ENCODE measurements at regions not wholly inside any gene's neighbourhood (a gene's known extent, or its start where the extent isn't known, plus 50 kb on each side); places are given as distances from the start of the nearest gene placed in this dataset.

GRCh38 chr4:13160920-13161319 is 323.2 kb downstream of the RAB28 start:
- Histone ChIP-seq H3K9me3 (ENCODE audit: control insufficient read depth, low read depth, low read length) (no peaks in the 10 kb centered on the region), H3K9ac (ENCODE audit: low read length) (no peak overlapping the region), H3K27ac (ENCODE audit: low read length) (no peak overlapping the region), H3K36me3 (ENCODE audit: control insufficient read depth, low read depth, low read length) (no peaks in the 10 kb centered on the region), H3K4me1 (ENCODE audit: control insufficient read depth, low read depth, low read length) (no peaks in the 10 kb centered on the region), H3K27me3 (ENCODE audit: control insufficient read depth, insufficient read depth, low read length) (no peaks in the 10 kb centered on the region), H3K4me3 (ENCODE audit: low read length) (no peak overlapping the region)

DNA sequence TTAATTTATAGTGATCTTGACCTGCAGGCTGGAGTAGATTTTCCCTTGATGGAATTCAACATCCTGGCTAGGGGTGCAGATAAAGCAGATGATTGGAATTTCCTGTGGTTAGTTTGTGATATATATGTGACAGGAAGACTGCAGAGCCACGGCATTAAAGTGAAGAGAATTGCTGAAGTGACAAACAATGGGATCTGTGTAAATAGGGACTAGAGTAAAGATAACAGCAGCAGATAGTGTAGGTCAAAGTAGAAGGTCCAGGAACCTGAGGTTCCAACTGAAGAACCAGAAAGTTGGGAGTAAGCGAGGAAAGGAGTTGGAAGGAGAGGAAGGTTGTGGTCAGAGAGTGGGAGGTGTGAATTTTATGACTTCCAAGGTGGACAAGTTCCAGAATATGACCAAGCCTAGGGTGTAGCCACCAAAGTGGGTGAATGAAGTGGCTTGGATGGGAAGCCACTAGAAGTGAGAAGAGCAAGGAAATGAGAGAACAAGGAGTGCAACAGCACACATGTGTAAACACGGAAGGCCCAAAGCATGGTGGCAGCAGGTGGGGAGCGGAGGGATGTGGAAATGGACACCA is 325.0 kb downstream of the RAB28 start:
- Histone ChIP-seq H3K27ac (ENCODE audit: low read length) (no peak overlapping the region), H3K27me3 (ENCODE audit: control insufficient read depth, insufficient read depth, low read length) (no peaks in the 10 kb centered on the region), H3K4me1 (ENCODE audit: control insufficient read depth, low read depth, low read length) (no peaks in the 10 kb centered on the region), H3K36me3 (ENCODE audit: control insufficient read depth, low read depth, low read length) (no peaks in the 10 kb centered on the region), H3K9me3 (ENCODE audit: control insufficient read depth, low read depth, low read length) (no peaks in the 10 kb centered on the region), H3K4me3 (ENCODE audit: low read length) (no peak overlapping the region), H3K9ac (ENCODE audit: low read length) (no peak overlapping the region)

DNA sequence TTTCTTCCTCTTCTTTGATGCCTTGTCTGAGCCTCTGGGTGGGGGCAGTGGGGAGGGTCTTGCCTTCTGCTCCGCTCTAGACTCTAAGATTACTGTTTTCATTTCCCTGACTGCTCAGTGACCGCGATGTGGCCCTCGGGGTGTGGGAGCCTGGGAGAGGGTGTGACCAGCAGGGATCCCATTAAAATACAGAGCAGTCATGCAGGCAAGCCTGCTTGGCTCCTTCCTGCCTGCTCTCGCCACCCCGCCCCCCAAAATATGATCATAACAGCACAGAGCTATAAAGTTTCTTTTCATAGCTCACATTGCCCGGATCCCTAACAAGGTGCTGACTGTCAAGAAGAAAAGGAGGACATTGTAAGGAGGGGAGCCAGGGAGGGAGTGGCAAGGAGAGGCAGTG is 332.9 kb downstream of the RAB28 start:
- H3K9me3 ChIP-seq (ENCODE audit: control insufficient read depth, low read depth, low read length), result no peaks in the 10 kb centered on the region
- no peak overlapping the region for H3K9ac ChIP-seq (ENCODE audit: low read length)
- H3K4me1 ChIP-seq (ENCODE audit: control insufficient read depth, low read depth, low read length), result no peaks in the 10 kb centered on the region
- no peak overlapping the region for H3K27ac ChIP-seq (ENCODE audit: low read length)
- H3K36me3 ChIP-seq (ENCODE audit: control insufficient read depth, low read depth, low read length), result no peaks in the 10 kb centered on the region
- H3K27me3 ChIP-seq (ENCODE audit: control insufficient read depth, insufficient read depth, low read length), result no peaks in the 10 kb centered on the region
- H3K4me3 ChIP-seq (ENCODE audit: low read length), result no peak overlapping the region

DNA sequence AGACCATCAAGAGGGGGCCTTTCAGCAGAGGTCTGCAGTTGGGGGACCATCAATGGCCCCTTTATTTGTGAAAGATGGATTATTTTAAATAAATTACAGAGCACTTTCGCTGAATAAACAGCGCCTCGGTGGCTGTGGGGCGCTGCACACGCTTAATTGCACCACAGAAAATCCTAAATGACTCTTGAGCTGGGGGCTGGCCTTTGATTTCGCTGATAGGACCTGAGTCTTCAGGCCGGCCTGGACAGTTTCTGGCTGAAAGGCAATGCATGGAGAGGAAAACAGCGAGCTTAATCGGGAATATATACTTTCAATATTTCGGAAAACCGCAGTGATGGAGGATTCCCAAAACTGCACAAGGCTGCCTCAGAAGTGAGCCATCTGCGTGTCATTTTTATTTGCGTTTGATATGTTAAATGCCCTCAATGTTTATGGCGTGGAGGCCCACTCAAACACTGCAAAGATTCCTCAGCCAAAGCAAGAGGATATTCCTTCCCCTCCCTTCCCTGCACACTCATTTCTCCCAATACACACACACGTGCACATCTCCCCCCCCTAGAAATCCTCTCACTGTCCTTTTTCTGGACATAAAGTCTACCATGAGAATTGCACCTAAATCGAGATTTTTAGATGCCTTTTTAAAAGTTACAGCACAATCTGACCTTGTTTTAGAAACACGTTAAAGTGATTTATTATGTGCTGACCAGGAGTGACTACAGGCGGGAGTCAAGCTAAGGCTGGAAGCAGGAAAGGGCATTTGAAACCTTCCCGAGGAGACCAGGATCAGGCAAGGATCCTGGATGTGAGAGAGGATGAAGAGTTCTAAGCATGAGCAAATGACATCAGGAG is 340.7 kb downstream of the RAB28 start:
- no peak overlapping the region for H3K4me3 ChIP-seq (ENCODE audit: low read length)
- no peak overlapping the region for H3K27ac ChIP-seq (ENCODE audit: low read length)
- no peaks in the 10 kb centered on the region for H3K4me1 ChIP-seq (ENCODE audit: control insufficient read depth, low read depth, low read length)
- H3K27me3 ChIP-seq (ENCODE audit: control insufficient read depth, insufficient read depth, low read length), result no peaks in the 10 kb centered on the region
- no peaks in the 10 kb centered on the region for H3K36me3 ChIP-seq (ENCODE audit: control insufficient read depth, low read depth, low read length)
- H3K9ac ChIP-seq (ENCODE audit: low read length), result no peak overlapping the region
- H3K9me3 ChIP-seq (ENCODE audit: control insufficient read depth, low read depth, low read length), result no peaks in the 10 kb centered on the region

DNA sequence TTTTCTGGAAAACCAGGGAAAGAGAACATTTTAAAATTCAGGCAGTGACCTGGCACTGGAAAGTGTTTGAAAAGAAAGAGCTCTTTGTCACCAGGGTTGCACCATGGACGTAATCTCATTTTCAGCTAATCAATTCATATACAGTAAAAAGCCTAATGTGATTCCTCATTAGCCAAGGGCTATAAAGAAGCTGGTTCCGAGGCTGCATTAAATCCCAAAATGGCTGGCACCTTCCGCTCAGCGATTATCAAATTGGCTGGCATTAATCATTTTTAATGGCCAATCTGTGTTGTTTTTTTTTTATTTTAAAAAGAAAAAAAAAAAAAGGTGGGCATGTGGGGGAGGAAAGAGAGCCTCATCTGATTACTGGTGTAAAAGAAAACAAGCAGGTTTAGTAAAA is 341.4 kb downstream of the RAB28 start:
- Histone ChIP-seq H3K36me3 (ENCODE audit: control insufficient read depth, low read depth, low read length) (no peaks in the 10 kb centered on the region), H3K9ac (ENCODE audit: low read length) (no peak overlapping the region), H3K4me3 (ENCODE audit: low read length) (no peak overlapping the region), H3K27ac (ENCODE audit: low read length) (no peak overlapping the region), H3K9me3 (ENCODE audit: control insufficient read depth, low read depth, low read length) (no peaks in the 10 kb centered on the region), H3K4me1 (ENCODE audit: control insufficient read depth, low read depth, low read length) (no peaks in the 10 kb centered on the region), H3K27me3 (ENCODE audit: control insufficient read depth, insufficient read depth, low read length) (no peaks in the 10 kb centered on the region)

- no peaks in the 10 kb centered on the region for H3K4me1 ChIP-seq (ENCODE audit: control insufficient read depth, low read depth, low read length)
- H3K27ac ChIP-seq (ENCODE audit: low read length), result no peak overlapping the region
- H3K9ac ChIP-seq (ENCODE audit: low read length), result no peak overlapping the region
- H3K36me3 ChIP-seq (ENCODE audit: control insufficient read depth, low read depth, low read length), result no peaks in the 10 kb centered on the region
- no peaks in the 10 kb centered on the region for H3K9me3 ChIP-seq (ENCODE audit: control insufficient read depth, low read depth, low read length)
- H3K4me3 ChIP-seq (ENCODE audit: low read length), result no peak overlapping the region
- no peaks in the 10 kb centered on the region for H3K27me3 ChIP-seq (ENCODE audit: control insufficient read depth, insufficient read depth, low read length)
Measured at GRCh38 chr4:13142191-13142590, 341.9 kb downstream of the RAB28 start.

GRCh38 chr4:13137390-13137789 is 346.8 kb downstream of the RAB28 start:
- Histone ChIP-seq H3K27ac (ENCODE audit: low read length) (no peak overlapping the region), H3K4me3 (ENCODE audit: low read length) (no peak overlapping the region), H3K9ac (ENCODE audit: low read length) (no peak overlapping the region), H3K9me3 (ENCODE audit: control insufficient read depth, low read depth, low read length) (no peaks in the 10 kb centered on the region), H3K27me3 (ENCODE audit: control insufficient read depth, insufficient read depth, low read length) (no peaks in the 10 kb centered on the region), H3K4me1 (ENCODE audit: control insufficient read depth, low read depth, low read length) (no peaks in the 10 kb centered on the region), H3K36me3 (ENCODE audit: control insufficient read depth, low read depth, low read length) (no peaks in the 10 kb centered on the region)

- no peaks in the 10 kb centered on the region for H3K4me1 ChIP-seq (ENCODE audit: control insufficient read depth, low read depth, low read length)
- no peak overlapping the region for H3K27ac ChIP-seq (ENCODE audit: low read length)
- H3K27me3 ChIP-seq (ENCODE audit: control insufficient read depth, insufficient read depth, low read length), result no peaks in the 10 kb centered on the region
- H3K4me3 ChIP-seq (ENCODE audit: low read length), result no peak overlapping the region
- no peaks in the 10 kb centered on the region for H3K9me3 ChIP-seq (ENCODE audit: control insufficient read depth, low read depth, low read length)
- H3K36me3 ChIP-seq (ENCODE audit: control insufficient read depth, low read depth, low read length), result no peaks in the 10 kb centered on the region
- no peak overlapping the region for H3K9ac ChIP-seq (ENCODE audit: low read length)
Measured at GRCh38 chr4:13133700-13134099, 350.4 kb downstream of the RAB28 start.

DNA sequence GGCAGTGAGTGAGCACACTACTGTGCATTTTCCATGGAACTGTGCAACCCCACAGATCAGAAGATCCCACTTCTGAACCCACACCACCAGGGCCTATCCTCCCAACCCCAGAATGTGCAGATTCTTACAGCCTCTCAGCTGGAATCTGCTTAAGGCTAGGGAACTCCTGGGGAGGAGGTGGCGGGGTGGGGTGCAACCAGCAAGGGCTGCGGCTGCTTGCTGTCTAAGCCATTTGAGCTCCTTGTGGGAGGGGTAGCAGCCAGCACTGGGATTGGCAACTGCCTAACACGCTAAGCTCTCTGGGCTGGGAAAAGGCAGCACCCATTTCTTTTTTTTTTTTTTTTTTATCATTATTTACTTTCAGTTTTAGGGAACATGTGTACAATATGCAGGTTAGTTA is 353.3 kb downstream of the RAB28 start:
- H3K27ac ChIP-seq (ENCODE audit: low read length), result no peak overlapping the region
- no peaks in the 10 kb centered on the region for H3K9me3 ChIP-seq (ENCODE audit: control insufficient read depth, low read depth, low read length)
- H3K9ac ChIP-seq (ENCODE audit: low read length), result no peak overlapping the region
- no peak overlapping the region for H3K4me3 ChIP-seq (ENCODE audit: low read length)
- H3K4me1 ChIP-seq (ENCODE audit: control insufficient read depth, low read depth, low read length), result no peaks in the 10 kb centered on the region
- no peaks in the 10 kb centered on the region for H3K27me3 ChIP-seq (ENCODE audit: control insufficient read depth, insufficient read depth, low read length)
- H3K36me3 ChIP-seq (ENCODE audit: control insufficient read depth, low read depth, low read length), result no peaks in the 10 kb centered on the region

- Histone ChIP-seq H3K9me3 (ENCODE audit: control insufficient read depth, low read depth, low read length) (no peaks in the 10 kb centered on the region), H3K4me3 (ENCODE audit: low read length) (no peak overlapping the region), H3K27ac (ENCODE audit: low read length) (no peak overlapping the region), H3K27me3 (ENCODE audit: control insufficient read depth, insufficient read depth, low read length) (no peaks in the 10 kb centered on the region), H3K36me3 (ENCODE audit: control insufficient read depth, low read depth, low read length) (no peaks in the 10 kb centered on the region), H3K9ac (ENCODE audit: low read length) (no peak overlapping the region), H3K4me1 (ENCODE audit: control insufficient read depth, low read depth, low read length) (no peaks in the 10 kb centered on the region)
Measured at GRCh38 chr4:13129095-13129494, 355.0 kb downstream of the RAB28 start.

GRCh38 chr4:13126976-13127910 is 356.9 kb downstream of the RAB28 start:
- Histone ChIP-seq H3K9me3 (ENCODE audit: control insufficient read depth, low read depth, low read length) (no peaks in the 10 kb centered on the region), H3K4me1 (ENCODE audit: control insufficient read depth, low read depth, low read length) (no peaks in the 10 kb centered on the region), H3K4me3 (ENCODE audit: low read length) (no peak overlapping the region), H3K27me3 (ENCODE audit: control insufficient read depth, insufficient read depth, low read length) (no peaks in the 10 kb centered on the region), H3K27ac (ENCODE audit: low read length) (no peak overlapping the region), H3K9ac (ENCODE audit: low read length) (no peak overlapping the region), H3K36me3 (ENCODE audit: control insufficient read depth, low read depth, low read length) (no peaks in the 10 kb centered on the region)

Data from iPS-18a (cell line).